Endothelial cell of umbilical vein (primary cell): ENCODE measurements at regions not wholly inside any gene's neighbourhood (a gene's known extent, or its start where the extent isn't known, plus 50 kb on each side); places are given as distances from the start of the nearest gene placed in this dataset.

Experiments
- BruUV-seq: library from RNA; stranded (reverse); fragments of 400-500 nt; replicated peaks from 2 replicates; lab custom pipeline; 2021; lab: Mats Ljungman, UMichigan
- CTCF ChIA-PET: fragments of 300-600, 350-600 bp; sonication (Branson Sonifier 250); formaldehyde crosslinking; loops from one replicate; lab custom pipeline; 2021; ENCODE audit warnings: antibody characterized with exemption, inconsistent platforms; lab: Charles Lee
- POLR2A ChIA-PET: fragments of 300-600, 350-600 bp; sonication (Branson Sonifier 250); formaldehyde crosslinking; loops from one replicate; lab custom pipeline; 2021; ENCODE audit warnings: antibody characterized with exemption, inconsistent platforms; lab: Charles Lee
- DNase-seq: peaks from one replicate; pipeline ENCODE4 v3.0.0-alpha.2; 2011; ENCODE audit warnings: low read depth, low spot score
- FAIRE-seq: peaks from 2 replicates; lab custom pipeline; 2011; peaks lifted over from hg19 to GRCh38; lab: Jason Lieb, UNC
- H2AFZ ChIP-seq: 2 replicates; pipeline ENCODE4 v1.6.0; 2012; ENCODE audit warnings: low read depth, low read length, control low read depth, inconsistent platforms
- H3K27ac ChIP-seq: 2 replicates; pipeline ENCODE4 v1.5.1; 2011; ENCODE audit warnings: low read depth, mild to moderate bottlenecking, control low read depth, low read length, moderate library complexity; ENCODE audit not compliant: insufficient read depth
- H3K27me3 ChIP-seq, 2 experiments: 2 replicates each; pipeline versions ENCODE4 v1.6.0 to v1.6.1; 2011; ENCODE audit warnings: low read length in 2 of 2, mixed read lengths in 1 of 2; ENCODE audit not compliant: control insufficient read depth in 2 of 2, insufficient read depth in 2 of 2
- H3K36me3 ChIP-seq, 2 experiments: 2 replicates in 1 of 2; 3 replicates in 1 of 2; pipeline ENCODE4 v1.5.1; 2011; ENCODE audit warnings: low read length in 2 of 2, mild to moderate bottlenecking in 1 of 2, moderate library complexity in 1 of 2; ENCODE audit not compliant: control insufficient read depth in 2 of 2, insufficient read depth in 2 of 2; ENCODE audit errors: extremely low read depth in 1 of 2
- H3K4me1 ChIP-seq: 3 replicates; pipeline ENCODE4 v1.5.1; 2011; ENCODE audit warnings: mild to moderate bottlenecking, low read length; ENCODE audit not compliant: control insufficient read depth, insufficient read depth; ENCODE audit errors: extremely low read depth
- H3K4me2 ChIP-seq: 2 replicates; pipeline ENCODE4 v1.6.1; 2011; ENCODE audit warnings: low read length, control low read depth, mixed read lengths; ENCODE audit not compliant: insufficient read depth
- H3K4me3 ChIP-seq, 3 experiments: fragments of 200-600 bp in 1 of 3; sonication (generic), shearing (Covaris generic) in 1 of 3; replicated peaks in 1 of 3; 2 replicates each; pipeline ENCODE4 v1.5.1; 2011 to 2016; ENCODE audit warnings: control low read depth in 3 of 3, low read length in 3 of 3, mild to moderate bottlenecking in 2 of 3, inconsistent platforms in 1 of 3, low read depth in 1 of 3, moderate library complexity in 1 of 3; ENCODE audit not compliant: insufficient read depth in 1 of 3
- H3K79me2 ChIP-seq: 2 replicates; pipeline ENCODE4 v1.6.0; 2012; ENCODE audit warnings: low read length, inconsistent platforms; ENCODE audit not compliant: control insufficient read depth, insufficient read depth
- H3K9ac ChIP-seq: replicated peaks from 2 replicates; pipeline ENCODE3; 2011; ENCODE audit warnings: low read length, control low read depth; ENCODE audit not compliant: insufficient read depth; ENCODE audit errors: extremely low read depth
- H3K9me1 ChIP-seq: replicated peaks from 3 replicates; pipeline ENCODE4 v1.6.0; 2011; ENCODE audit warnings: mild to moderate bottlenecking, low read length; ENCODE audit not compliant: control insufficient read depth, insufficient read depth; ENCODE audit errors: extremely low read depth
- H3K9me3 ChIP-seq: replicated peaks from 2 replicates; pipeline ENCODE4 v1.5.1; 2012; ENCODE audit warnings: low read length, inconsistent platforms; ENCODE audit not compliant: control insufficient read depth, insufficient read depth
- H4K20me1 ChIP-seq: replicated peaks from 2 replicates; pipeline ENCODE3; 2011; ENCODE audit warnings: mild to moderate bottlenecking, low read length; ENCODE audit not compliant: control insufficient read depth, insufficient read depth; ENCODE audit errors: extremely low read depth
- EZH2 ChIP-seq: IDR thresholded peaks from 2 replicates; pipeline ENCODE4 v1.6.1; 2012; ENCODE audit warnings: borderline replicate concordance, low read depth, mild to moderate bottlenecking, moderate library complexity, low read length, inconsistent platforms; ENCODE audit not compliant: severe bottlenecking
- FOS ChIP-seq: IDR thresholded peaks from 2 replicates; pipeline ENCODE4 v1.6.1; 2011; ENCODE audit warnings: mild to moderate bottlenecking, low read length, moderate library complexity, borderline replicate concordance; ENCODE audit not compliant: insufficient read depth
- GATA2 ChIP-seq: IDR thresholded peaks from 2 replicates; pipeline ENCODE4 v1.7.0; 2011; ENCODE audit warnings: low read depth, mild to moderate bottlenecking, moderate library complexity, mixed read lengths, low read length; ENCODE audit not compliant: insufficient read length, insufficient read depth
- JUN ChIP-seq: IDR thresholded peaks from 2 replicates; pipeline ENCODE4 v1.6.1; 2011; ENCODE audit warnings: borderline replicate concordance, low read depth; ENCODE audit not compliant: insufficient read length, insufficient read depth
- MYC ChIP-seq: IDR thresholded peaks from one replicate; pipeline ENCODE4 v1.6.1; 2011; ENCODE audit warnings: mild to moderate bottlenecking, low read depth, low read length
- POLR2A ChIP-seq: IDR thresholded peaks from 2 replicates; pipeline ENCODE4 v1.6.1; 2012; ENCODE audit warnings: low read depth, mild to moderate bottlenecking, control low read depth, low read length
- POLR2AphosphoS5 ChIP-seq: IDR thresholded peaks from 2 replicates; pipeline ENCODE4 v1.6.1; 2012; ENCODE audit warnings: low read depth, mild to moderate bottlenecking, control low read depth, low read length, moderate library complexity; ENCODE audit not compliant: insufficient read depth
- dilution Hi-C: fragments of 300-500 bp; cut with MboI; formaldehyde crosslinking; loops from one replicate; pipeline ENCODE4 v1.15.0; 2019; ENCODE audit warnings: low sequenced_read_pairs; ENCODE audit not compliant: extremely low pct_ligation_motif_present
- intact Hi-C: fragments of 100-400 bp; cut with micrococcal nuclease; formaldehyde crosslinking; loops from one replicate; pipeline ENCODE4 v1.10.0; 2022
- TF ChIP-seq, protein P1 (sequence below): IDR thresholded peaks from 2 replicates; pipeline ENCODE4 v1.6.1; 2011; ENCODE audit not compliant: insufficient read depth, insufficient read length
- TF ChIP-seq, protein P2 (sequence below), 2 donors: IDR thresholded peaks; 1 replicate in 1 of 2; 2 replicates in 1 of 2; pipeline ENCODE4 v1.5.1; 2011; ENCODE audit warnings: low read length in 2 of 2, mild to moderate bottlenecking in 2 of 2, moderate library complexity in 2 of 2, control low read depth in 1 of 2, inconsistent platforms in 1 of 2, low read depth in 1 of 2; ENCODE audit not compliant: insufficient read depth in 1 of 2; ENCODE audit errors: extremely low read depth in 1 of 2

DNA sequence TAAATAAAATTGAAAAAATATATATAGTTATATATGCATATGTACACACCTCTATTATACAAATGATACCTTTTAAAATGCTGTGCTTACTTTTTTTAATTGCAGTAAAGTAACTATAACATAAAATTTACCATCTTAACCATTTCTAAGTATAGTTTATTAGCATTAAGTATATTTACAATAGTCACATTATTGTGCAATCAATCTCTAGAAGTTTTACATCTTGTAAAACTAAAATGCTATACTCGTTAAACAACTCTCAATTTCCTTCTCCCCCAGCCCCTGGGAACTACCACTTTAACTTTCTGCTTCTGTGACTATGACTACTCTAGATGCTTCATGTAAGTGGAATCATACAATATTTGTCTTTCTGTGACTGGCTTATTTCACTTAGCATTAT is 146.7 kb upstream of the DST start:
- no peak for DNase-seq
- ChIA-PET CTCF (no interaction called here), POLR2A (no interaction called here)
- Histone ChIP-seq H3K4me2 (no peak overlapping the region), H3K9me1 (peaks cover 4% of the 10 kb centered on the region), H3K27me3 (no peaks in the 10 kb centered on the region), H3K79me2 (peaks cover 37% of the 10 kb centered on the region), H4K20me1 (no peaks in the 10 kb centered on the region), H3K4me3 (no peak overlapping the region), H3K27ac (no peak overlapping the region), H2AFZ (no peak overlapping the region), H3K4me1 (no peaks in the 10 kb centered on the region), H3K9ac (no peak overlapping the region), H3K9me3 (no peaks in the 10 kb centered on the region), H3K36me3 (peaks cover 0 to 2% of the 10 kb centered on the region in 2 experiments)
- no TSS peak for BruUV-seq
- TF ChIP-seq EZH2 (no peak), JUN (no peak), MYC (no peak), POLR2AphosphoS5 (no peak), GATA2 (no peak), FOS (no peak), POLR2A (no peak)
- TF ChIP-seq, protein P1, sequence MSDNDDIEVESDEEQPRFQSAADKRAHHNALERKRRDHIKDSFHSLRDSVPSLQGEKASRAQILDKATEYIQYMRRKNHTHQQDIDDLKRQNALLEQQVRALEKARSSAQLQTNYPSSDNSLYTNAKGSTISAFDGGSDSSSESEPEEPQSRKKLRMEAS, result no peak
- TF ChIP-seq, protein P2, sequence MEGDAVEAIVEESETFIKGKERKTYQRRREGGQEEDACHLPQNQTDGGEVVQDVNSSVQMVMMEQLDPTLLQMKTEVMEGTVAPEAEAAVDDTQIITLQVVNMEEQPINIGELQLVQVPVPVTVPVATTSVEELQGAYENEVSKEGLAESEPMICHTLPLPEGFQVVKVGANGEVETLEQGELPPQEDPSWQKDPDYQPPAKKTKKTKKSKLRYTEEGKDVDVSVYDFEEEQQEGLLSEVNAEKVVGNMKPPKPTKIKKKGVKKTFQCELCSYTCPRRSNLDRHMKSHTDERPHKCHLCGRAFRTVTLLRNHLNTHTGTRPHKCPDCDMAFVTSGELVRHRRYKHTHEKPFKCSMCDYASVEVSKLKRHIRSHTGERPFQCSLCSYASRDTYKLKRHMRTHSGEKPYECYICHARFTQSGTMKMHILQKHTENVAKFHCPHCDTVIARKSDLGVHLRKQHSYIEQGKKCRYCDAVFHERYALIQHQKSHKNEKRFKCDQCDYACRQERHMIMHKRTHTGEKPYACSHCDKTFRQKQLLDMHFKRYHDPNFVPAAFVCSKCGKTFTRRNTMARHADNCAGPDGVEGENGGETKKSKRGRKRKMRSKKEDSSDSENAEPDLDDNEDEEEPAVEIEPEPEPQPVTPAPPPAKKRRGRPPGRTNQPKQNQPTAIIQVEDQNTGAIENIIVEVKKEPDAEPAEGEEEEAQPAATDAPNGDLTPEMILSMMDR (IDR thresholded peaks at IDR 0.05; ENCODE audit: extremely low read depth in 1 of 2, insufficient read depth in 1 of 2, low read depth in 1 of 2, low read length in 2 of 2), result no peak
- no peak for FAIRE-seq
- intact Hi-C loops (no loop called here), dilution Hi-C loops (no loop called here)
